ENCODE measurements at regions not wholly inside any gene's neighbourhood (a gene's known extent, or its start where the extent isn't known, plus 50 kb on each side); places are given as distances from the start of the nearest gene placed in this dataset.
"Not testable (repeated sequence)": the region's sequence is repeated elsewhere in the genome, so short reads cannot be mapped to it uniquely, and the experiment has no call there.

- no peaks in the 10 kb centered on the region for H3K36me3 ChIP-seq
- H3K27me3 ChIP-seq (ENCODE audit: low read depth) = peaks cover 100% of the 10 kb centered on the region
- H3K4me3 ChIP-seq = no peak overlapping the region
- H3K9me3 ChIP-seq (replicated peaks) = peaks cover 12% of the 10 kb centered on the region
- no peak for DNase-seq
- intact Hi-C loops (cut with micrococcal nuclease) = no loop called here
- H3K27ac ChIP-seq (replicated peaks) = no peak overlapping the region
- TF ChIP-seq CTCF (IDR thresholded peaks at IDR 0.05; ENCODE audit: borderline replicate concordance) = no peak
- H3K4me1 ChIP-seq = peaks cover 6% of the 10 kb centered on the region
Measured at GRCh38 chr6:28791002-28791383, 132.8 kb downstream of the TRIM27 start.

GRCh38 chr6:28794175-28795002 is 129.4 kb downstream of the TRIM27 start:
- no peaks in the 10 kb centered on the region for H3K36me3 ChIP-seq
- TF ChIP-seq CTCF (IDR thresholded peaks at IDR 0.05; ENCODE audit: borderline replicate concordance) = no peak
- H3K9me3 ChIP-seq (replicated peaks) = peaks cover 12% of the 10 kb centered on the region
- peaks cover 5% of the 10 kb centered on the region for H3K4me1 ChIP-seq
- intact Hi-C loops (cut with micrococcal nuclease) = no loop called here
- no peak overlapping the region for H3K4me3 ChIP-seq
- H3K27ac ChIP-seq (replicated peaks) = no peak overlapping the region
- no peak for DNase-seq
- H3K27me3 ChIP-seq (ENCODE audit: low read depth) = peaks cover 96% of the 10 kb centered on the region

GRCh38 chr6:28800647-28801046 is 123.1 kb downstream of the TRIM27 start:
- H3K4me3 ChIP-seq; intact Hi-C loops (cut with micrococcal nuclease); H3K4me1 ChIP-seq; DNase-seq; H3K27ac ChIP-seq (replicated peaks); H3K9me3 ChIP-seq (replicated peaks); H3K36me3 ChIP-seq: not testable (repeated sequence)
- peaks cover 95% of the 10 kb centered on the region for H3K27me3 ChIP-seq (ENCODE audit: low read depth)

GRCh38 chr6:28802417-28803336 is 121.1 kb downstream of the TRIM27 start:
- Histone ChIP-seq H3K4me1 (no peaks in the 10 kb centered on the region), H3K9me3 (replicated peaks) (no peaks in the 10 kb centered on the region), H3K36me3 (no peaks in the 10 kb centered on the region), H3K4me3 (no peak overlapping the region), H3K27ac (replicated peaks) (no peak overlapping the region), H3K27me3 (ENCODE audit: low read depth) (peaks cover 95% of the 10 kb centered on the region)
- intact Hi-C loops (cut with micrococcal nuclease) = no loop called here
- TF ChIP-seq CTCF (IDR thresholded peaks at IDR 0.05; ENCODE audit: borderline replicate concordance) = no peak
- DNase-seq = no peak

- no peak overlapping the region for H3K27ac ChIP-seq (replicated peaks)
- TF ChIP-seq CTCF (IDR thresholded peaks at IDR 0.05; ENCODE audit: borderline replicate concordance) = no peak
- intact Hi-C loops (cut with micrococcal nuclease) = no loop called here
- H3K4me1 ChIP-seq = no peaks in the 10 kb centered on the region
- no peaks in the 10 kb centered on the region for H3K9me3 ChIP-seq (replicated peaks)
- no peak overlapping the region for H3K4me3 ChIP-seq
- peaks cover 95% of the 10 kb centered on the region for H3K27me3 ChIP-seq (ENCODE audit: low read depth)
- H3K36me3 ChIP-seq = no peaks in the 10 kb centered on the region
- no peak for DNase-seq
Measured at GRCh38 chr6:28803337-28803709, 120.5 kb downstream of the TRIM27 start.

All from left ventricle myocardium inferior (tissue), 1 donor.